H9 (cell line): ENCODE measurements at regions not wholly inside any gene's neighbourhood (a gene's known extent, or its start where the extent isn't known, plus 50 kb on each side); places are given as distances from the start of the nearest gene placed in this dataset.

Experiments used
- DNase-seq: peaks from one replicate; pipeline ENCODE4 v3.0.0-alpha.2; 2017
- H2AFZ ChIP-seq: one replicate; pipeline ENCODE4 v1.6.1; 2013; ENCODE audit warnings: mild to moderate bottlenecking, low read length, control low read depth, moderate library complexity
- H2AK5ac ChIP-seq: 2 replicates; pipeline ENCODE4 v1.6.1; 2013; ENCODE audit warnings: low read length, control low read depth, mixed read lengths; ENCODE audit not compliant: insufficient read length
- H2BK120ac ChIP-seq: one replicate; pipeline ENCODE4 v1.6.1; 2013; ENCODE audit warnings: low read depth, mild to moderate bottlenecking, low read length, control low read depth, inconsistent platforms; ENCODE audit not compliant: poor library complexity, severe bottlenecking
- H2BK12ac ChIP-seq: 2 replicates; pipeline ENCODE4 v1.6.1; 2013; ENCODE audit warnings: low read length, control low read depth, mixed read lengths, low read depth; ENCODE audit not compliant: insufficient read length
- H2BK15ac ChIP-seq: 2 replicates; pipeline ENCODE4 v1.6.1; 2013; ENCODE audit warnings: low read depth, low read length, control low read depth
- H2BK20ac ChIP-seq: one replicate; pipeline ENCODE4 v1.6.1; 2013; ENCODE audit warnings: low read depth, mild to moderate bottlenecking, low read length, control low read depth, inconsistent platforms; ENCODE audit not compliant: poor library complexity, severe bottlenecking
- H2BK5ac ChIP-seq: 2 replicates; pipeline ENCODE4 v1.6.1; 2013; ENCODE audit warnings: low read length, control low read depth, mixed read lengths; ENCODE audit not compliant: insufficient read length
- H3K14ac ChIP-seq: 2 replicates; pipeline ENCODE4 v1.6.1; 2013; ENCODE audit warnings: low read length, control low read depth; ENCODE audit not compliant: insufficient read depth
- H3K18ac ChIP-seq: 2 replicates; pipeline ENCODE4 v1.6.1; 2013; ENCODE audit warnings: low read depth, mild to moderate bottlenecking, mixed read lengths, low read length, control low read depth; ENCODE audit not compliant: insufficient read length
- H3K23ac ChIP-seq: 2 replicates; pipeline ENCODE4 v1.6.1; 2013; ENCODE audit warnings: low read length, control low read depth, mixed read lengths, low read depth; ENCODE audit not compliant: insufficient read length
- H3K23me2 ChIP-seq: 2 replicates; pipeline ENCODE4 v1.6.1; 2013; ENCODE audit warnings: low read depth, mild to moderate bottlenecking, mixed read lengths, low read length, control low read depth; ENCODE audit not compliant: insufficient read length, poor library complexity, severe bottlenecking
- H3K27ac ChIP-seq: 2 replicates; pipeline ENCODE4 v1.5.1; 2013; ENCODE audit warnings: low read length, control low read depth, mixed read lengths, low read depth; ENCODE audit not compliant: insufficient read length
- H3K27me3 ChIP-seq: 2 replicates; pipeline ENCODE4 v1.6.1; 2013; ENCODE audit warnings: low read length, control low read depth, inconsistent platforms; ENCODE audit not compliant: insufficient read depth
- H3K4ac ChIP-seq: 2 replicates; pipeline ENCODE4 v1.6.1; 2013; ENCODE audit warnings: low read depth, mild to moderate bottlenecking, control low read depth, inconsistent platforms, low read length, moderate library complexity
- H3K4me1 ChIP-seq: 2 replicates; pipeline ENCODE4 v1.6.1; 2013; ENCODE audit warnings: low read length, control low read depth, inconsistent platforms; ENCODE audit not compliant: insufficient read depth
- H3K4me2 ChIP-seq: 2 replicates; pipeline ENCODE4 v1.6.1; 2013; ENCODE audit warnings: low read length, control low read depth, mixed read lengths; ENCODE audit not compliant: insufficient read length, insufficient read depth
- H3K56ac ChIP-seq: 2 replicates; pipeline ENCODE4 v1.6.1; 2013; ENCODE audit warnings: low read depth, mild to moderate bottlenecking, mixed read lengths, low read length, control low read depth; ENCODE audit not compliant: insufficient read length
- H3K79me1 ChIP-seq: 2 replicates; pipeline ENCODE4 v1.6.1; 2013; ENCODE audit warnings: low read depth, mild to moderate bottlenecking, moderate library complexity, low read length, control low read depth, inconsistent platforms; ENCODE audit not compliant: insufficient read depth, poor library complexity, severe bottlenecking
- H3K79me2 ChIP-seq: 2 replicates; pipeline ENCODE4 v1.6.1; 2013; ENCODE audit warnings: low read length, control low read depth, inconsistent platforms; ENCODE audit not compliant: insufficient read depth
- H3K9ac ChIP-seq: 2 replicates; pipeline ENCODE4 v1.6.1; 2013; ENCODE audit warnings: low read length, control low read depth, mixed read lengths; ENCODE audit not compliant: insufficient read length; ENCODE audit errors: extremely low read depth
- H3K9me3 ChIP-seq: one replicate; pipeline ENCODE4 v1.6.1; 2013; ENCODE audit warnings: low read depth, low read length, inconsistent platforms; ENCODE audit not compliant: control insufficient read depth
- H3T11ph ChIP-seq: one replicate; pipeline ENCODE4 v1.6.1; 2013; ENCODE audit warnings: mild to moderate bottlenecking, low read length, control low read depth, inconsistent platforms
- H4K20me1 ChIP-seq: one replicate; pipeline ENCODE4 v1.6.1; 2013; ENCODE audit not compliant: control insufficient read depth, insufficient read length, insufficient read depth
- H4K5ac ChIP-seq: 2 replicates; pipeline ENCODE4 v1.6.1; 2013; ENCODE audit warnings: low read depth, mild to moderate bottlenecking, mixed read lengths, low read length, control low read depth; ENCODE audit not compliant: insufficient read length
- H4K8ac ChIP-seq: replicated peaks from 2 replicates; pipeline ENCODE4 v1.6.1; 2013; ENCODE audit warnings: low read length, control low read depth, mixed read lengths, low read depth; ENCODE audit not compliant: insufficient read length
- H4K91ac ChIP-seq: 2 replicates; pipeline ENCODE4 v1.6.1; 2013; ENCODE audit warnings: low read depth, mild to moderate bottlenecking, moderate library complexity, mixed read lengths, low read length, control low read depth; ENCODE audit not compliant: insufficient read length
- H3K27ac Mint-ChIP-seq, 3 experiments: 2 replicates in 2 of 3; 3 replicates in 1 of 3; pipeline ENCODE4 v1.8.0; 2020 to 2021; ENCODE audit warnings: mixed read lengths in 3 of 3, mild to moderate bottlenecking in 1 of 3, moderate library complexity in 1 of 3
- H3K27me3 Mint-ChIP-seq: 2 replicates; pipeline ENCODE4 v1.8.0; 2021; ENCODE audit warnings: low read depth, mild to moderate bottlenecking, moderate library complexity, mixed read lengths
- H3K36me3 Mint-ChIP-seq, 3 experiments: 2 replicates in 2 of 3; 3 replicates in 1 of 3; pipeline ENCODE4 v1.8.0; 2020 to 2021; ENCODE audit warnings: low read depth in 3 of 3, mixed read lengths in 3 of 3; ENCODE audit not compliant: insufficient read depth in 1 of 3
- H3K4me1 Mint-ChIP-seq, 2 experiments: 2 replicates each; pipeline ENCODE4 v1.8.0; 2020; ENCODE audit warnings: mixed read lengths in 2 of 2
- H3K4me3 Mint-ChIP-seq, 2 experiments: 2 replicates in 1 of 2; 3 replicates in 1 of 2; pipeline ENCODE4 v1.8.0; 2020 to 2021; ENCODE audit warnings: mild to moderate bottlenecking in 2 of 2, mixed read lengths in 2 of 2, moderate library complexity in 1 of 2
- H3K9me3 Mint-ChIP-seq, 2 experiments: 2 replicates in 1 of 2; 3 replicates in 1 of 2; pipeline ENCODE4 v1.8.0; 2020; ENCODE audit warnings: mild to moderate bottlenecking in 2 of 2, mixed read lengths in 2 of 2, moderate library complexity in 1 of 2
- CTCF ChIP-seq: fragments of 200-600 bp; sonication (generic); conservative IDR thresholded peaks from 3 replicates; pipeline ENCODE4 v1.8.0; 2021; ENCODE audit warnings: antibody characterized with exemption, mild to moderate bottlenecking
- WGBS: extraction: QIAGEN DNeasy Blood & Tissue Kit; methylation state at CpG from one replicate; pipeline ENCODE4 v1.1.7; 2013; ENCODE audit warnings: missing lambda C conversion rate, low lambda C conversion rate, mixed read lengths; ENCODE audit not compliant: insufficient read length; ENCODE audit errors: extremely low coverage; 5-methylcytosine and 5-hydroxymethylcytosine counted together

GRCh38 chr10:75303045-75303777, 67.5 kb upstream of the COMTD1 start:
- Histone ChIP-seq H4K5ac (no peak overlapping the region), H3K79me2 (no peaks in the 10 kb centered on the region), H3K4me2 (no peak overlapping the region), H3K23me2 (no peaks in the 10 kb centered on the region), H3K4me1 (no peaks in the 10 kb centered on the region), H2BK20ac (no peak overlapping the region), H2AK5ac (no peak overlapping the region), H3K4ac (no peak overlapping the region), H3K27me3 (no peaks in the 10 kb centered on the region), H2AFZ (no peak overlapping the region), H2BK15ac (no peak overlapping the region), H3K9me3 (no peaks in the 10 kb centered on the region), H3K27ac (no peak overlapping the region), H2BK12ac (no peak overlapping the region), H3K14ac (no peak overlapping the region), H4K91ac (no peak overlapping the region), H2BK5ac (no peak overlapping the region), H3K23ac (no peak overlapping the region), H3K18ac (no peak overlapping the region), H3K79me1 (no peaks in the 10 kb centered on the region), H2BK120ac (no peak overlapping the region), H3K56ac (no peak overlapping the region), H3K9ac (no peak overlapping the region), H3T11ph (no peak overlapping the region), H4K20me1 (no peaks in the 10 kb centered on the region), H4K8ac (no peak overlapping the region)
- no peaks in the 10 kb centered on the region; the same call in 1 of the 2 replicates for H3K27me3 Mint-ChIP-seq
- DNase-seq: no peak
- WGBS: no CpG with 5 or more reads among the region's 2 CpGs
- TF ChIP-seq CTCF: no peak
- peaks cover 39 to 44% of the 10 kb centered on the region in 2 experiments for H3K9me3 Mint-ChIP-seq
- H3K36me3 Mint-ChIP-seq: peaks cover 6 to 16% (median 8%) of the 10 kb centered on the region in 3 experiments; a peak in 6 of 7 replicates
- no peak overlapping the region for H3K27ac Mint-ChIP-seq
- H3K4me3 Mint-ChIP-seq: no peak overlapping the region
- peaks cover 3 to 4% of the 10 kb centered on the region in 2 experiments for H3K4me1 Mint-ChIP-seq
